Peyer's patch (tissue), 4 donors: ENCODE measurements at regions not wholly inside any gene's neighbourhood (a gene's known extent, or its start where the extent isn't known, plus 50 kb on each side); places are given as distances from the start of the nearest gene placed in this dataset.

Experiments used
- CTCF ChIP-seq, 6 experiments: fragments of 450-650 bp in 4 of 6; fragments of 200-600 bp in 2 of 6; sonication (generic) in 1 of 6; IDR thresholded peaks; one replicate each; pipeline ENCODE4 v1.5.1; 2017 to 2019; ENCODE audit warnings: antibody characterized with exemption in 6 of 6, mild to moderate bottlenecking in 3 of 6, moderate library complexity in 1 of 6
- POLR2A ChIP-seq, 2 donors: fragments of 450-650 bp; IDR thresholded peaks; one replicate each; pipeline ENCODE4 v1.5.1; 2017; ENCODE audit warnings: antibody characterized with exemption in 2 of 2, mild to moderate bottlenecking in 2 of 2, moderate library complexity in 2 of 2

- TF ChIP-seq POLR2A (IDR thresholded peaks at IDR 0.05) (no peak), CTCF (IDR thresholded peaks at IDR 0.05) (no peak)
Measured at GRCh38 chr1:90336552-90337324, 341.8 kb downstream of the ZNF326 start.
